ENCODE measurements at regions not wholly inside any gene's neighbourhood (a gene's known extent, or its start where the extent isn't known, plus 50 kb on each side); places are given as distances from the start of the nearest gene placed in this dataset.

DNA sequence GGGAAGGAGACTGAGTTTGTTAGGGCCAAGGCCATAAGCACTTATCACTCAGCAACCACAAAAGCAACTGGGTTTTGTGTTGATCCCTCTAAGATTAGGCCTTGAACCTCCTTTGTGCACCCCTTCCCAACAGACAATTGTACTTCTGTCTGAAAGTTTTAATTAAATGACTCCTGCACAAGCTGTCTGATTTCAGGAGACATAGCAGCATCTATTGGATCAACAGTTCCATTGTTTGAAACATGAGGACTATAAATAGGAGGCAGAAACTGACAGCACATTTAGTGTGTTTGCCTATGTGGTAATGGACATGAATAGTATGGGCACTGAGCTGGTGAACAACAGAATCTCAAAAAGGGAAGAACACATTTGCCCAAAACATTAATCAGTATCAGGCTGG, 167.3 kb upstream of the KCNJ6 start:
- Histone ChIP-seq H3K4me1 (ENCODE audit: control insufficient read depth in 4 of 4, insufficient read depth in 4 of 4, low read length in 3 of 4) (no peaks in the 10 kb centered on the region), H3K27me3 (ENCODE audit: control insufficient read depth in 4 of 4, insufficient read depth in 4 of 4, low read length in 3 of 4) (peaks cover 0 to 4% (median 1%) of the 10 kb centered on the region in 4 donors), H3K4me3 (ENCODE audit: low read depth in 1 of 3, low read length in 3 of 3) (no peak overlapping the region), H3K9ac (ENCODE audit: low read depth in 1 of 2, low read length in 2 of 2) (no peak overlapping the region), H3K9me3 (ENCODE audit: control insufficient read depth in 4 of 4, low read length in 3 of 4) (no peaks in the 10 kb centered on the region), H3K36me3 (ENCODE audit: control insufficient read depth in 4 of 4, insufficient read depth in 3 of 4, low read depth in 1 of 4, low read length in 3 of 4) (no peaks in the 10 kb centered on the region), H3K27ac (ENCODE audit: low read depth in 1 of 2, low read length in 2 of 2) (no peak overlapping the region)
- no peak for DNase-seq (ENCODE audit: low spot score)
- TF ChIP-seq FOXA1 (IDR thresholded peaks at IDR 0.05) = no peak
- TF ChIP-seq SP1 (IDR thresholded peaks at IDR 0.05) = no peak
- TF ChIP-seq HNF4A (conservative IDR thresholded peaks at IDR 0.05) = no peak
- no peak for TF ChIP-seq TAF1 (conservative IDR thresholded peaks at IDR 0.05)

DNA sequence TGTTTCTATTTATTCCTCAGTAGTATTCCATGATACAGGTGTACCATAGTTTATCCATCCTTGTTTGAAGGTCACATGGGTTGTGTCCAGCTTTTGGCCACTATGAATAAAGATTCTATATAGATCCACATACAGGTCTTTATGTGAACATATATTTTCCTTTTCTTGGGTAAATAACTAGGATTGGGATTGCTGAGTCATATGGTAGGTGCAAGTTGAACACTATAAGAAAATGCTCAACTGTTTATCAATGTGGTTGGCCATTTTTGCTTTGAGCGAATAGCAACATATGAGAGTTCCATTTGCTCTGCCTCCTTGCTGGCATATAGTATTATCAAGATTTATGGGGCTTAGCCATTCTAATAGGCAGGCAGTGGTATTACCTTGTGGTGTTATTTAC, 170.2 kb upstream of the KCNJ15 start:
- H3K4me3 ChIP-seq (ENCODE audit: low read depth in 1 of 3, low read length in 3 of 3) = no peak overlapping the region
- no peak for DNase-seq (ENCODE audit: low spot score)
- no peak overlapping the region for H3K27ac ChIP-seq (ENCODE audit: low read depth in 1 of 2, low read length in 2 of 2)
- peaks cover 0 to 4% (median 1%) of the 10 kb centered on the region in 4 donors for H3K27me3 ChIP-seq (ENCODE audit: control insufficient read depth in 4 of 4, insufficient read depth in 4 of 4, low read length in 3 of 4)
- H3K9me3 ChIP-seq (ENCODE audit: control insufficient read depth in 4 of 4, low read length in 3 of 4) = no peaks in the 10 kb centered on the region
- TF ChIP-seq FOXA2 (IDR thresholded peaks at IDR 0.05) (no peak), TAF1 (conservative IDR thresholded peaks at IDR 0.05) (no peak), GABPA (IDR thresholded peaks at IDR 0.05 in 1 of 2, conservative IDR thresholded peaks at IDR 0.05 in 1 of 2) (no peak), FOXA1 (IDR thresholded peaks at IDR 0.05) (no peak), HNF4G (IDR thresholded peaks at IDR 0.05) (no peak)
- TF ChIP-seq, protein P1, sequence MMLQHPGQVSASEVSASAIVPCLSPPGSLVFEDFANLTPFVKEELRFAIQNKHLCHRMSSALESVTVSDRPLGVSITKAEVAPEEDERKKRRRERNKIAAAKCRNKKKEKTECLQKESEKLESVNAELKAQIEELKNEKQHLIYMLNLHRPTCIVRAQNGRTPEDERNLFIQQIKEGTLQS (IDR thresholded peaks at IDR 0.05) = no peak
- TF ChIP-seq, protein P2, sequence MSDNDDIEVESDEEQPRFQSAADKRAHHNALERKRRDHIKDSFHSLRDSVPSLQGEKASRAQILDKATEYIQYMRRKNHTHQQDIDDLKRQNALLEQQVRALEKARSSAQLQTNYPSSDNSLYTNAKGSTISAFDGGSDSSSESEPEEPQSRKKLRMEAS (IDR thresholded peaks at IDR 0.05) = no peak
- TF ChIP-seq, protein P3, sequence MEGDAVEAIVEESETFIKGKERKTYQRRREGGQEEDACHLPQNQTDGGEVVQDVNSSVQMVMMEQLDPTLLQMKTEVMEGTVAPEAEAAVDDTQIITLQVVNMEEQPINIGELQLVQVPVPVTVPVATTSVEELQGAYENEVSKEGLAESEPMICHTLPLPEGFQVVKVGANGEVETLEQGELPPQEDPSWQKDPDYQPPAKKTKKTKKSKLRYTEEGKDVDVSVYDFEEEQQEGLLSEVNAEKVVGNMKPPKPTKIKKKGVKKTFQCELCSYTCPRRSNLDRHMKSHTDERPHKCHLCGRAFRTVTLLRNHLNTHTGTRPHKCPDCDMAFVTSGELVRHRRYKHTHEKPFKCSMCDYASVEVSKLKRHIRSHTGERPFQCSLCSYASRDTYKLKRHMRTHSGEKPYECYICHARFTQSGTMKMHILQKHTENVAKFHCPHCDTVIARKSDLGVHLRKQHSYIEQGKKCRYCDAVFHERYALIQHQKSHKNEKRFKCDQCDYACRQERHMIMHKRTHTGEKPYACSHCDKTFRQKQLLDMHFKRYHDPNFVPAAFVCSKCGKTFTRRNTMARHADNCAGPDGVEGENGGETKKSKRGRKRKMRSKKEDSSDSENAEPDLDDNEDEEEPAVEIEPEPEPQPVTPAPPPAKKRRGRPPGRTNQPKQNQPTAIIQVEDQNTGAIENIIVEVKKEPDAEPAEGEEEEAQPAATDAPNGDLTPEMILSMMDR (IDR thresholded peaks at IDR 0.05; ENCODE audit: low read depth, low read length, missing input control) = no peak
- TF ChIP-seq, protein P4, sequence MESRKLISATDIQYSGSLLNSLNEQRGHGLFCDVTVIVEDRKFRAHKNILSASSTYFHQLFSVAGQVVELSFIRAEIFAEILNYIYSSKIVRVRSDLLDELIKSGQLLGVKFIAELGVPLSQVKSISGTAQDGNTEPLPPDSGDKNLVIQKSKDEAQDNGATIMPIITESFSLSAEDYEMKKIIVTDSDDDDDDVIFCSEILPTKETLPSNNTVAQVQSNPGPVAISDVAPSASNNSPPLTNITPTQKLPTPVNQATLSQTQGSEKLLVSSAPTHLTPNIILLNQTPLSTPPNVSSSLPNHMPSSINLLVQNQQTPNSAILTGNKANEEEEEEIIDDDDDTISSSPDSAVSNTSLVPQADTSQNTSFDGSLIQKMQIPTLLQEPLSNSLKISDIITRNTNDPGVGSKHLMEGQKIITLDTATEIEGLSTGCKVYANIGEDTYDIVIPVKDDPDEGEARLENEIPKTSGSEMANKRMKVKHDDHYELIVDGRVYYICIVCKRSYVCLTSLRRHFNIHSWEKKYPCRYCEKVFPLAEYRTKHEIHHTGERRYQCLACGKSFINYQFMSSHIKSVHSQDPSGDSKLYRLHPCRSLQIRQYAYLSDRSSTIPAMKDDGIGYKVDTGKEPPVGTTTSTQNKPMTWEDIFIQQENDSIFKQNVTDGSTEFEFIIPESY (IDR thresholded peaks at IDR 0.05) = no peak
- WGBS = 91% methylated on average over 1 of the region's 1 CpG
- H3K36me3 ChIP-seq (ENCODE audit: control insufficient read depth in 4 of 4, insufficient read depth in 3 of 4, low read depth in 1 of 4, low read length in 3 of 4) = no peaks in the 10 kb centered on the region
- H3K4me1 ChIP-seq (ENCODE audit: control insufficient read depth in 4 of 4, insufficient read depth in 4 of 4, low read length in 3 of 4) = no peaks in the 10 kb centered on the region
- H3K9ac ChIP-seq (ENCODE audit: low read depth in 1 of 2, low read length in 2 of 2) = no peak overlapping the region

DNA sequence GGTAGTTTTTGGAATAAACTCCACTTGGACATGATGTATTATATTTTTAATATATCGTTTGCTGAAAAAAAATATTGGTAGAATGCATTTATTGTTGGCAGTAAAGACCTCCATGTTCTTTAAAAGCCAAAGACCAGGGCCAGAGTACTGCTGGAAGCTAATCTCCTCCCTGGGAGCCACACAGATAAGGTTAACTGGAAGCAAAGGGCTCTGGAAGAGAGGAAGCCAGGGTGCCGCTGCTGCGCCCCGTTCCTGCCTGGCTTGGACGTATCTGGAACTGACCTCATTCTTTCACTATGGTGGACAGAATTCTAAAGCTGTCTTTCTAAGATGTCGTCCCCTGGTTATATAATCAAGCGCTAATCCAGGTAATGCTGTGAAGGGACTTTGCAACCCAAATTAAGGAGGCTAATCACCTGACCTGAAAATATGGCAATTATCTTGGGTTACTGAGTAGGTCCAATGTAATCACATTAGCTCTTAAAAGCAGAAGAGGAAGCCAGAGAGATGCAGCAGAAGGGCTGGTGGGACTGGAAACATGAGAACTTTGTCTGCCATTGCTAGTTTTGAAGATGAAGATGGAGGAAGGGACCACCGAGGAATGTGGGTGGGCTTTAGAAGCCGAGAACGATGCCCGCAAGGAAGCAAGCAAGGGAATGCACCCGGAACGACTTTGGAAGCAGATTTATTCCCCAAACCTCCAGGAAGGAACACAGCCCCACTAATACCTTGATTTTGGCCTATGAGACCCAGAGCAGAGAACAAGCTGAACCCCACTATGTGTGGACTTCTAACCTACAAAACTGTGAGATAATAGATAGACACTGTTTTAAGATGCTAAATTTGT, 167.7 kb upstream of the KCNJ15 start:
- WGBS = 81% methylated on average over 13 of the region's 13 CpGs
- no peak for DNase-seq (ENCODE audit: low spot score)
- TF ChIP-seq JUND (IDR thresholded peaks at IDR 0.05) (no peak), HNF4A (conservative IDR thresholded peaks at IDR 0.05) (no peak)
- TF ChIP-seq, protein P5, sequence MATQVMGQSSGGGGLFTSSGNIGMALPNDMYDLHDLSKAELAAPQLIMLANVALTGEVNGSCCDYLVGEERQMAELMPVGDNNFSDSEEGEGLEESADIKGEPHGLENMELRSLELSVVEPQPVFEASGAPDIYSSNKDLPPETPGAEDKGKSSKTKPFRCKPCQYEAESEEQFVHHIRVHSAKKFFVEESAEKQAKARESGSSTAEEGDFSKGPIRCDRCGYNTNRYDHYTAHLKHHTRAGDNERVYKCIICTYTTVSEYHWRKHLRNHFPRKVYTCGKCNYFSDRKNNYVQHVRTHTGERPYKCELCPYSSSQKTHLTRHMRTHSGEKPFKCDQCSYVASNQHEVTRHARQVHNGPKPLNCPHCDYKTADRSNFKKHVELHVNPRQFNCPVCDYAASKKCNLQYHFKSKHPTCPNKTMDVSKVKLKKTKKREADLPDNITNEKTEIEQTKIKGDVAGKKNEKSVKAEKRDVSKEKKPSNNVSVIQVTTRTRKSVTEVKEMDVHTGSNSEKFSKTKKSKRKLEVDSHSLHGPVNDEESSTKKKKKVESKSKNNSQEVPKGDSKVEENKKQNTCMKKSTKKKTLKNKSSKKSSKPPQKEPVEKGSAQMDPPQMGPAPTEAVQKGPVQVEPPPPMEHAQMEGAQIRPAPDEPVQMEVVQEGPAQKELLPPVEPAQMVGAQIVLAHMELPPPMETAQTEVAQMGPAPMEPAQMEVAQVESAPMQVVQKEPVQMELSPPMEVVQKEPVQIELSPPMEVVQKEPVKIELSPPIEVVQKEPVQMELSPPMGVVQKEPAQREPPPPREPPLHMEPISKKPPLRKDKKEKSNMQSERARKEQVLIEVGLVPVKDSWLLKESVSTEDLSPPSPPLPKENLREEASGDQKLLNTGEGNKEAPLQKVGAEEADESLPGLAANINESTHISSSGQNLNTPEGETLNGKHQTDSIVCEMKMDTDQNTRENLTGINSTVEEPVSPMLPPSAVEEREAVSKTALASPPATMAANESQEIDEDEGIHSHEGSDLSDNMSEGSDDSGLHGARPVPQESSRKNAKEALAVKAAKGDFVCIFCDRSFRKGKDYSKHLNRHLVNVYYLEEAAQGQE (IDR thresholded peaks at IDR 0.05) = no peak
- no peak overlapping the region for H3K9ac ChIP-seq (ENCODE audit: low read depth in 1 of 2, low read length in 2 of 2)
- no peaks in the 10 kb centered on the region for H3K4me1 ChIP-seq (ENCODE audit: control insufficient read depth in 4 of 4, insufficient read depth in 4 of 4, low read length in 3 of 4)
- no peaks in the 10 kb centered on the region for H3K9me3 ChIP-seq (ENCODE audit: control insufficient read depth in 4 of 4, low read length in 3 of 4)
- H3K36me3 ChIP-seq (ENCODE audit: control insufficient read depth in 4 of 4, insufficient read depth in 3 of 4, low read depth in 1 of 4, low read length in 3 of 4) = no peaks in the 10 kb centered on the region
- peaks cover 0 to 4% (median 1%) of the 10 kb centered on the region in 4 donors for H3K27me3 ChIP-seq (ENCODE audit: control insufficient read depth in 4 of 4, insufficient read depth in 4 of 4, low read length in 3 of 4)
- no peak overlapping the region for H3K4me3 ChIP-seq (ENCODE audit: low read depth in 1 of 3, low read length in 3 of 3)
- no peak overlapping the region for H3K27ac ChIP-seq (ENCODE audit: low read depth in 1 of 2, low read length in 2 of 2)
